ENCODE measurements at regions not wholly inside any gene's neighbourhood (a gene's known extent, or its start where the extent isn't known, plus 50 kb on each side); places are given as distances from the start of the nearest gene placed in this dataset.

- no peaks in the 10 kb centered on the region for H3K36me3 ChIP-seq (ENCODE audit: control insufficient read depth in 1 of 2, insufficient read depth in 2 of 2, low read depth in 1 of 2, low read length in 2 of 2)
- no peak overlapping the region for H2BK120ac ChIP-seq (ENCODE audit: low read depth, low read length)
- H2AFZ ChIP-seq (ENCODE audit: low read depth, low read length) = no peak overlapping the region
- H3K14ac ChIP-seq (ENCODE audit: low read length in 2 of 2) = no peak overlapping the region
- H3K9ac ChIP-seq (ENCODE audit: low read length) = no peak overlapping the region
- no peak overlapping the region for H3K4me3 ChIP-seq (ENCODE audit: insufficient read depth in 1 of 2, low read depth in 1 of 2, low read length in 2 of 2)
- no peak overlapping the region for H2BK5ac ChIP-seq (ENCODE audit: low read depth, low read length, poor library complexity, severe bottlenecking)
- H3K4me1 ChIP-seq (ENCODE audit: control insufficient read depth, insufficient read depth, low read depth, low read length) = no peaks in the 10 kb centered on the region
- no peak overlapping the region for H4K8ac ChIP-seq (ENCODE audit: low read length)
- H3K18ac ChIP-seq (ENCODE audit: low read depth in 1 of 2, low read length in 2 of 2) = no peak overlapping the region
- H3K4me2 ChIP-seq (ENCODE audit: low read length, poor library complexity, severe bottlenecking) = no peak overlapping the region
- no peaks in the 10 kb centered on the region for H3K27me3 ChIP-seq (ENCODE audit: control insufficient read depth in 1 of 2, insufficient read depth in 1 of 2, low read length in 2 of 2)
- peaks cover 5% of the 10 kb centered on the region for H3K9me3 ChIP-seq (ENCODE audit: control insufficient read depth, low read length)
- no peaks in the 10 kb centered on the region for H3K79me1 ChIP-seq (replicated peaks; ENCODE audit: low read length, poor library complexity, severe bottlenecking)
- no peak for DNase-seq
- no peak overlapping the region for H2BK15ac ChIP-seq (ENCODE audit: low read depth, poor library complexity, severe bottlenecking)
- H2AK5ac ChIP-seq (ENCODE audit: low read length, severe bottlenecking) = no peak overlapping the region
- H4K91ac ChIP-seq (ENCODE audit: low read length) = no peak overlapping the region
- H3K27ac ChIP-seq (ENCODE audit: low read length, poor library complexity, severe bottlenecking) = no peak overlapping the region
- H3K4ac ChIP-seq (ENCODE audit: low read depth in 1 of 2, low read length in 2 of 2) = no peak overlapping the region
- no peak overlapping the region for H3K23ac ChIP-seq (ENCODE audit: low read length in 2 of 2)
- WGBS = no CpG with 5 or more reads among the region's 1 CpG
- H2BK12ac ChIP-seq (ENCODE audit: low read length in 2 of 2) = no peak overlapping the region
Measured at GRCh38 chr2:222351035-222351434, 52.2 kb upstream of the PAX3 start.

GRCh38 chr2:222352981-222353380 is 54.2 kb upstream of the PAX3 start:
- Histone ChIP-seq H4K91ac (ENCODE audit: low read length) (no peak overlapping the region), H2BK12ac (ENCODE audit: low read length in 2 of 2) (no peak overlapping the region), H3K9ac (ENCODE audit: low read length) (no peak overlapping the region), H2AFZ (ENCODE audit: low read depth, low read length) (no peak overlapping the region), H2BK120ac (ENCODE audit: low read depth, low read length) (no peak overlapping the region), H3K27ac (ENCODE audit: low read length, poor library complexity, severe bottlenecking) (no peak overlapping the region), H3K36me3 (ENCODE audit: control insufficient read depth in 1 of 2, insufficient read depth in 2 of 2, low read depth in 1 of 2, low read length in 2 of 2) (no peaks in the 10 kb centered on the region), H3K14ac (ENCODE audit: low read length in 2 of 2) (no peak overlapping the region), H3K27me3 (ENCODE audit: control insufficient read depth in 1 of 2, insufficient read depth in 1 of 2, low read length in 2 of 2) (no peaks in the 10 kb centered on the region), H3K4ac (ENCODE audit: low read depth in 1 of 2, low read length in 2 of 2) (no peak overlapping the region), H2BK5ac (ENCODE audit: low read depth, low read length, poor library complexity, severe bottlenecking) (no peak overlapping the region), H3K4me2 (ENCODE audit: low read length, poor library complexity, severe bottlenecking) (no peak overlapping the region), H4K8ac (ENCODE audit: low read length) (no peak overlapping the region), H3K23ac (ENCODE audit: low read length in 2 of 2) (no peak overlapping the region), H3K79me1 (replicated peaks; ENCODE audit: low read length, poor library complexity, severe bottlenecking) (no peaks in the 10 kb centered on the region), H3K18ac (ENCODE audit: low read depth in 1 of 2, low read length in 2 of 2) (no peak overlapping the region), H3K9me3 (ENCODE audit: control insufficient read depth, low read length) (peaks cover 5% of the 10 kb centered on the region), H3K4me1 (ENCODE audit: control insufficient read depth, insufficient read depth, low read depth, low read length) (no peaks in the 10 kb centered on the region), H2AK5ac (ENCODE audit: low read length, severe bottlenecking) (no peak overlapping the region), H3K4me3 (ENCODE audit: insufficient read depth in 1 of 2, low read depth in 1 of 2, low read length in 2 of 2) (no peak overlapping the region), H2BK15ac (ENCODE audit: low read depth, poor library complexity, severe bottlenecking) (no peak overlapping the region)
- 100% methylated on average over 1 of the region's 4 CpGs for WGBS
- DNase-seq = no peak

- H3K14ac ChIP-seq (ENCODE audit: low read length in 2 of 2) = no peak overlapping the region
- H3K4me2 ChIP-seq (ENCODE audit: low read length, poor library complexity, severe bottlenecking) = no peak overlapping the region
Measured at GRCh38 chr2:222353993-222354392, 55.2 kb upstream of the PAX3 start.

GRCh38 chr2:222355860-222356259 is 57.1 kb upstream of the PAX3 start:
- Histone ChIP-seq H3K4ac (ENCODE audit: low read depth in 1 of 2, low read length in 2 of 2) (no peak overlapping the region), H3K4me2 (ENCODE audit: low read length, poor library complexity, severe bottlenecking) (no peak overlapping the region), H2BK5ac (ENCODE audit: low read depth, low read length, poor library complexity, severe bottlenecking) (no peak overlapping the region)

More at GRCh38 chr2:222353993-222354392, 55.2 kb upstream of the PAX3 start:
- Histone ChIP-seq H4K8ac (ENCODE audit: low read length) (no peak overlapping the region), H3K27me3 (ENCODE audit: control insufficient read depth in 1 of 2, insufficient read depth in 1 of 2, low read length in 2 of 2) (no peaks in the 10 kb centered on the region), H3K4me3 (ENCODE audit: insufficient read depth in 1 of 2, low read depth in 1 of 2, low read length in 2 of 2) (no peak overlapping the region), H2BK15ac (ENCODE audit: low read depth, poor library complexity, severe bottlenecking) (no peak overlapping the region), H2BK12ac (ENCODE audit: low read length in 2 of 2) (no peak overlapping the region), H3K9me3 (ENCODE audit: control insufficient read depth, low read length) (peaks cover 5% of the 10 kb centered on the region), H3K4me1 (ENCODE audit: control insufficient read depth, insufficient read depth, low read depth, low read length) (no peaks in the 10 kb centered on the region), H2AFZ (ENCODE audit: low read depth, low read length) (no peak overlapping the region), H3K23ac (ENCODE audit: low read length in 2 of 2) (no peak overlapping the region), H2BK120ac (ENCODE audit: low read depth, low read length) (no peak overlapping the region), H2AK5ac (ENCODE audit: low read length, severe bottlenecking) (no peak overlapping the region), H3K18ac (ENCODE audit: low read depth in 1 of 2, low read length in 2 of 2) (no peak overlapping the region), H3K4ac (ENCODE audit: low read depth in 1 of 2, low read length in 2 of 2) (no peak overlapping the region), H3K27ac (ENCODE audit: low read length, poor library complexity, severe bottlenecking) (no peak overlapping the region), H3K9ac (ENCODE audit: low read length) (no peak overlapping the region), H4K91ac (ENCODE audit: low read length) (no peak overlapping the region), H2BK5ac (ENCODE audit: low read depth, low read length, poor library complexity, severe bottlenecking) (no peak overlapping the region), H3K79me1 (replicated peaks; ENCODE audit: low read length, poor library complexity, severe bottlenecking) (no peaks in the 10 kb centered on the region), H3K36me3 (ENCODE audit: control insufficient read depth in 1 of 2, insufficient read depth in 2 of 2, low read depth in 1 of 2, low read length in 2 of 2) (no peaks in the 10 kb centered on the region)
- no peak for DNase-seq
- 68% methylated on average over 1 of the region's 3 CpGs for WGBS

More at GRCh38 chr2:222355860-222356259, 57.1 kb upstream of the PAX3 start:
- no peak overlapping the region for H2AFZ ChIP-seq (ENCODE audit: low read depth, low read length)
- H4K8ac ChIP-seq (ENCODE audit: low read length) = no peak overlapping the region
- H3K79me1 ChIP-seq (replicated peaks; ENCODE audit: low read length, poor library complexity, severe bottlenecking) = no peaks in the 10 kb centered on the region
- H3K18ac ChIP-seq (ENCODE audit: low read depth in 1 of 2, low read length in 2 of 2) = no peak overlapping the region
- no peak overlapping the region for H3K23ac ChIP-seq (ENCODE audit: low read length in 2 of 2)
- H2AK5ac ChIP-seq (ENCODE audit: low read length, severe bottlenecking) = no peak overlapping the region
- peak overlapping the region in 1 of 2 experiments; percentile 57 for H3K14ac ChIP-seq (ENCODE audit: low read length in 2 of 2)
- no peak overlapping the region for H2BK15ac ChIP-seq (ENCODE audit: low read depth, poor library complexity, severe bottlenecking)
- H3K9me3 ChIP-seq (ENCODE audit: control insufficient read depth, low read length) = peaks cover 5% of the 10 kb centered on the region
- no peak overlapping the region for H2BK12ac ChIP-seq (ENCODE audit: low read length in 2 of 2)
- H3K27ac ChIP-seq (ENCODE audit: low read length, poor library complexity, severe bottlenecking) = no peak overlapping the region
- H2BK120ac ChIP-seq (ENCODE audit: low read depth, low read length) = no peak overlapping the region
- H3K4me3 ChIP-seq (ENCODE audit: insufficient read depth in 1 of 2, low read depth in 1 of 2, low read length in 2 of 2) = no peak overlapping the region
- peak; percentile 4 for DNase-seq
- no peak overlapping the region for H3K9ac ChIP-seq (ENCODE audit: low read length)
- no peaks in the 10 kb centered on the region for H3K4me1 ChIP-seq (ENCODE audit: control insufficient read depth, insufficient read depth, low read depth, low read length)
- H3K27me3 ChIP-seq (ENCODE audit: control insufficient read depth in 1 of 2, insufficient read depth in 1 of 2, low read length in 2 of 2) = no peaks in the 10 kb centered on the region
- H3K36me3 ChIP-seq (ENCODE audit: control insufficient read depth in 1 of 2, insufficient read depth in 2 of 2, low read depth in 1 of 2, low read length in 2 of 2) = no peaks in the 10 kb centered on the region
- no peak overlapping the region for H4K91ac ChIP-seq (ENCODE audit: low read length)

Measured in mesenchymal stem cell (in vitro differentiated cells and primary cell).